GM18907 (cell line): ENCODE measurements at regions not wholly inside any gene's neighbourhood (a gene's known extent, or its start where the extent isn't known, plus 50 kb on each side); places are given as distances from the start of the nearest gene placed in this dataset.
"Not testable (repeated sequence)": the region's sequence is repeated elsewhere in the genome, so short reads cannot be mapped to it uniquely, and the experiment has no call there.

ENCODE experiments used
- ATAC-seq: cut with Tn5 transposase; IDR thresholded peaks from one replicate; pipeline ENCODE4 v1.9.1; 2021; ENCODE audit warnings: mild to moderate bottlenecking, moderate library complexity; ENCODE audit not compliant: unreplicated experiment

GRCh38 chr5:67724412-67725135 lies 491.0 kb upstream of the PIK3R1 start:
- no peak for ATAC-seq

DNA sequence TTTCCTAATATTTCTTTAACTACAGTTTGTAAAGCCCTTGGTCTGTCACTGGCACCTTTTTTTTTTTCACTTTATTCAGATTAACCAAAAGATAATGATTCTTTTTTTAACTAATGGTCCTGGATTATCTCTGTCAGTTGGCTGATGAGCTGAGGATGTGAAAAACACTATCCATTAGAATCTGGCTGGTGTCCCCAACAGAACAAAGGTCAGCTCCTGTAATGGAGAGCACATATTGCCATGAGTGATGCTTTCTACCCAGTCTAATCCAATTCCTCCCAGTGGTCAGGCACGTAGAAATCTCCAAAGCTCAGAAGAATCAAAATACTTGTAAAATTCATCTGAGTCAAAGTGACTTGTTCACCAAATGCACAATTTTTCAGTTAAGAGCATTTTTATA lies 491.7 kb upstream of the PIK3R1 start:
- no peak for ATAC-seq

GRCh38 chr5:67722582-67722981 lies 493.0 kb upstream of the PIK3R1 start:
- ATAC-seq, result not testable (repeated sequence)

DNA sequence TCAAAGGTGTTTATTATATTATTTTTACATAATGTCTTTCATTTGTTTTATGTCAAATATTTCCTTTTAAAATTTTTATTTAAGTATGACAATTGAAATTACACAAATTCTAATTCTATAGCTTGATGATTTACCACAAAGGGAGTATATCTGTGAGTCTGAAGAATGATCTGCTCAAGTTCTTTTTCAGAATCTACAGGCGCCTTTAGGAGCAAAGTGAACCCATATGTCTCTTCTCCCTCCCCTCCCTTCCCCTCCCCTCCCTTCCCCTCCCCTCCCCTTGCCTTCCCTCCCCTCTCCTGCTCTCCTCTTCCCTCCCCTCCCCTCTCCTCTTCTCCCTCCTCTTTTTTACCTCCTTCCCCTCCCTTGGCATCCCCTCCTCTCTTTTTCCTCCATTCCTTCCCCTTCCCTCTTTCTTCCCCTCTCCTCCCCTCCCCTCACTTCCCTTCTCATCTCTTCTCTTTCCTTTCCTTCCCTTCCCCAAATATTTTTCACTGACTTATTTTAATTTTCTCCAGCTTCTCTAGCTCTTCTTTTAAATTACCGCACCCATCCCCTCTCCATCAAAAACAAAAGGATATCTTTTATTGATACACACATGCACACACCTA lies 495.3 kb upstream of the PIK3R1 start:
- ATAC-seq, result no peak

DNA sequence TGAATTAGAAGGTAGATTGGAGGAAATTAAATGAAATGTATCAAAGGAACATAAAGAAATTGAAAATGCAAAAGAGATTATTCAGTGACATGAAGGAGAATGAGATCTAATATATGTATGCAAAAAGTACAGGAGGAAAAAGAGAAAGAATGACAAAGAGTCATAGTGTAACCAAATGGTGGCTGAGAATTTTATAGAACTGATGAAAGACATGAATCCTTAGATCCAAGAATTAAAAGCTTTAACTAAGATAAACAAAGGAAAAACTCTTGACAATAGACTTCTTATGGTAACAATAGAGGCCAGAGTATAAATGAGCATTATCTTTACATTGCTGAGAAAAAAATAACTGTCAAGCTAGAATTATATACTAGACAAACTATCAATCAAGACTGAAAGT lies 505.4 kb upstream of the CD180 start:
- ATAC-seq, result no peak

GRCh38 chr5:67699560-67699959 lies 503.0 kb upstream of the CD180 start:
- ATAC-seq, result no peak

DNA sequence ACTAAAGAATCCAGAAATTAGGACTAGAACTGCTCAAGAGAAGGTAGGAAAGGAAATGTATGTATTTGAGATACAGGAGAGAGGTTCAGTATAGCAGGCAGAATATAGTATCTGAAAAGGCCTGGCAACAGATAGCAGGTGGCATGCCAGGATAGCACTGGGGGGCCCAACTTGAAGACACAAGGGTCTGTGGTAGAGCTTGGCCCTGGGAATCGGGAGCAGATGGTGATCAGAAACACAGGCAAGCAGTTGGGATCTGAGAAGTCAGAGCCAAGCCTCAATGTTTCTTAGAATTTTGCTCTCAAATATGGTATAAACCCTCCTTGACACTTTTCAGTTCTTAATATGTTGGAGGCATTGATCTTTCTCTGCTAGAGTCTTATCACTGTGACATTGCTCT lies 499.8 kb upstream of the CD180 start:
- no peak for ATAC-seq

- ATAC-seq, result no peak
These were observed 498.8 kb upstream of the CD180 start for GRCh38 chr5:67695369-67695768.

- ATAC-seq, result no peak
These were observed 498.2 kb upstream of the CD180 start for GRCh38 chr5:67694810-67695191.

GRCh38 chr5:67693956-67694809 lies 497.6 kb upstream of the CD180 start:
- ATAC-seq, result no peak

- no peak for ATAC-seq
These were observed 490.1 kb upstream of the CD180 start for GRCh38 chr5:67686746-67687145.

DNA sequence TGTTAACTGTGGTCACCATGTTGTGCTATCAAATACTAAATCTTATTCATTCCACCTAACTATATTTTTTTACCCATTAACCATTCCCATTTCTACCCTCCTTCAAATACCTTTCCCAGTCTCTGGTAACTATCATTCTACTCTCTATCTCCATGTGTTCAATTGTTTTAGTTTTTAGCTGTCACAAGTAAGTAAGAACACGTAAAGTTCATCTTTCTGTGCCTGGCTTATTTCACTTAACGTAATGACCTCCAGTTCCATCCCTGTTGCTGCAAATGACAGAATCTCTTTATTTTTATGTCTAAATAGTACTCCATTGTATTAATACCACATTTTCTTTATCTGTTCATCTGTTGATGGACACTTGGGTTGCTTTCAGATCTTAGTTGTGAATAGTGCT lies 485.1 kb upstream of the CD180 start:
- no peak for ATAC-seq

- no peak for ATAC-seq
These were observed 483.5 kb upstream of the CD180 start for GRCh38 chr5:67680099-67680498.

DNA sequence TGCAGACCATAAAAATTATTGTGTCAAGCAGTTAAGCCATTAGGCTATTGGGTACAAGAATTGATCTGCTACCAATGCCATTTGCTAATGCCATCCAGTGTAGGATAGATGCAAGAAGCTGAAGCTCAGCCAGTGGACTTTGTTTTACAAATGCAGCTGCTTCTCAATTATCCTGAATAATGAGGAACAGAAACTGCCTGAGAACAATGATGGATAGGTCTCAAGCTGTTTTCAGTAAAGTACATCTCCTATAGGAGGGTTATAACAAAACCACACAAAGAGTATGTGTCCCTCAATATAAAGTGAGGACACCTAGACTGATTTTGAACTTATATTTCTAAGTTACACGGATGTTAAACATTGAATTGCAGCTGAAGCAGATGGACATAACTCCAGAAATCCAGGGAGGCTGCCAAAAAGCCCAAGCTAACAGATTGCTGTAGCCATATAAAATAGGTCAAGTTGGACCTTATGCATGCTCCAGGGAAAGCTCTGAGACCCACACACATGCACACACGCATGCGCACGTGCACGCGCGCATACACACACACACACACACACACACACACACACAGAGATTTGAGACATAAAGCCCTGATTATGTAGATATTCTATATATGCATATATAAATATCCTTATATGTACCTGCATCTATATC lies 482.7 kb upstream of the CD180 start:
- ATAC-seq, result no peak

DNA sequence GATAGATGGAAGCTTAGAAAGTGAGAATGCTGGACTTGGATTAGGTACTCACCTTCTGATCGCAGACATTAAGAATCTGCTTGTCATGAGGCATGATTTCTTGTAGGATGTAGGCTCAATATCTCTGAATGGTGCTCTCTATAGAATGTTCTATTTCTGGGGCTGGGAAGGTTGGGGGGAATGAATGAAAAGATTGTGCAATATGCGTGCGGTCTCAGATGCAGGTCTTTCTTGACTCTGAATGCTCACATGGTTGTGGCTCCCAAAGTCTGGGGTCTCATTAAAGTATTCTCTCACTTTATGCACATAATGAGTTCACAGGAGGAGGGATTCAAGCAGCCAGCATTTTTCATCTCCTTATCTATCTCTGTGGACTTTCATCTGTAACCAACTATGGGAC lies 482.0 kb upstream of the CD180 start:
- no peak for ATAC-seq

DNA sequence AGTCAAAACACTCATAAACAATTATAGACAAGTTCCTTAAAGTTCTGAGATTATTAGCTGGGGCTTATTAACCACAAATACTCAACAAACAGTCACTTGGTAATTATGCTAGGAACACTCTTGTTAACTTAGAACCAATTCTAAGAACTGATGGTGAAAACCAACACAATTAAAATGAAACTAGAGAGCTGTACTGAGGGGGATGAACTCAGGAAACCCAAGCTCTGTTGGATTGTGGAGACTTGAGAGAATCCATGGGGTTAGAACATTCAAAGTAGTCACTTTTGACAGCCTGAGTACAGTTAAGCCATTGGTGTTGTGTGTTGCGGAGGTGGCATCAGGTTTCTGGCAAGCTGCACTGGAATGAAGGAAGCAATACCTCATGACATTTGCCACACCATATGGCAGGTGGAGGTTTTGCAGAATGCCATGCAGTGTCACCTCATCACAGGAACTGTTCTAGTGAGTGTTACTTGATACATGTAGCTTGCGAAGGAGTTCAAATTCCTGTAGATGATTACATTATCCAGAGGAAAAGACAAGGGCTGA lies 480.9 kb upstream of the CD180 start:
- ATAC-seq, result no peak

DNA sequence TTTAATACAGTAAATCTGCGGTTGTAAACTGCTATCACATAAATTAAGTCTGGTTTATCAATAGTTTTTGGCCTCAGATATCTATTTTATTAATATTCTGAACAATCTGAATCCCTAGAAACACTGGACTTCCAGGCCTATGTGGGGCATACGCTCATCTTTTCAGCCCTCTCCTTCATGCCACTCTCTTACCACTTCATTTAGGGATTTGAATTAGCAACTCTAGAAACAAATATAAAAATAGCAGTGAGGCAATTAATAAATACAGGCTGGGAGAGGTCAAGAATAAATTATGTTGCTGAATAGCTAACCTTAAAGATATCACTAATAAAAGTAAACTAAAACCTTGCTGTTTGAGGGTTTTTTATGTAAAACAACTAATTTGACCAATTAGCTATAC lies 480.3 kb upstream of the CD180 start:
- no peak for ATAC-seq

GRCh38 chr5:67674159-67674655 lies 477.6 kb upstream of the CD180 start:
- ATAC-seq, result no peak

- ATAC-seq, result no peak
These were observed 477.0 kb upstream of the CD180 start for GRCh38 chr5:67673618-67674017.

- ATAC-seq, result no peak
These were observed 476.6 kb upstream of the CD180 start for GRCh38 chr5:67673180-67673579.

GRCh38 chr5:67672636-67673035 lies 476.0 kb upstream of the CD180 start:
- no peak for ATAC-seq
